GM12872 (cell line): ENCODE measurements at regions not wholly inside any gene's neighbourhood (a gene's known extent, or its start where the extent isn't known, plus 50 kb on each side); places are given as distances from the start of the nearest gene placed in this dataset.

Source experiments
- TF ChIP-seq, protein P1 (sequence below): IDR thresholded peaks from 3 replicates; pipeline ENCODE4 v1.5.1; 2011; ENCODE audit warnings: low read depth, mild to moderate bottlenecking, low read length, moderate library complexity; ENCODE audit not compliant: insufficient read depth

DNA sequence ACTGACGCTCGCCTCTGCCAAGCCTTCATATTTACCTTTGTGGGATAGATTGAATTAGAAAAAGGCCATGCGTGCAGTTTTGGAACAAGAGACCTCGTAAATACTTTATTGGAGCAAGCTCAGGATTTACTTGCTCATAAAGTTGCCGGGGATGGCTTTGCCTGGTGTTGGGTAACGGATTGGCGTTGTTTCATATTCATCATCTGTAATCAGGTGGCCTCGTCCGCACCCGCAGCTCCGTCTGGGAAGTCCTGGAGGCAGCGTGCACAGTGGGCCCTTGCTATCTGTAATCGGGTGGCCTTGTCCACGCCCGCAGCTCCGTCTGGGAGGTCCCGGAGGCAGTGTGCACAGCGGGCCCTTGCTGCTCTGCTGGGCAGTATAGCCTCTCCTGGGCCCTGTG lies 1209.3 kb downstream of the BRD1 start:
- TF ChIP-seq, protein P1, sequence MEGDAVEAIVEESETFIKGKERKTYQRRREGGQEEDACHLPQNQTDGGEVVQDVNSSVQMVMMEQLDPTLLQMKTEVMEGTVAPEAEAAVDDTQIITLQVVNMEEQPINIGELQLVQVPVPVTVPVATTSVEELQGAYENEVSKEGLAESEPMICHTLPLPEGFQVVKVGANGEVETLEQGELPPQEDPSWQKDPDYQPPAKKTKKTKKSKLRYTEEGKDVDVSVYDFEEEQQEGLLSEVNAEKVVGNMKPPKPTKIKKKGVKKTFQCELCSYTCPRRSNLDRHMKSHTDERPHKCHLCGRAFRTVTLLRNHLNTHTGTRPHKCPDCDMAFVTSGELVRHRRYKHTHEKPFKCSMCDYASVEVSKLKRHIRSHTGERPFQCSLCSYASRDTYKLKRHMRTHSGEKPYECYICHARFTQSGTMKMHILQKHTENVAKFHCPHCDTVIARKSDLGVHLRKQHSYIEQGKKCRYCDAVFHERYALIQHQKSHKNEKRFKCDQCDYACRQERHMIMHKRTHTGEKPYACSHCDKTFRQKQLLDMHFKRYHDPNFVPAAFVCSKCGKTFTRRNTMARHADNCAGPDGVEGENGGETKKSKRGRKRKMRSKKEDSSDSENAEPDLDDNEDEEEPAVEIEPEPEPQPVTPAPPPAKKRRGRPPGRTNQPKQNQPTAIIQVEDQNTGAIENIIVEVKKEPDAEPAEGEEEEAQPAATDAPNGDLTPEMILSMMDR: no peak

DNA sequence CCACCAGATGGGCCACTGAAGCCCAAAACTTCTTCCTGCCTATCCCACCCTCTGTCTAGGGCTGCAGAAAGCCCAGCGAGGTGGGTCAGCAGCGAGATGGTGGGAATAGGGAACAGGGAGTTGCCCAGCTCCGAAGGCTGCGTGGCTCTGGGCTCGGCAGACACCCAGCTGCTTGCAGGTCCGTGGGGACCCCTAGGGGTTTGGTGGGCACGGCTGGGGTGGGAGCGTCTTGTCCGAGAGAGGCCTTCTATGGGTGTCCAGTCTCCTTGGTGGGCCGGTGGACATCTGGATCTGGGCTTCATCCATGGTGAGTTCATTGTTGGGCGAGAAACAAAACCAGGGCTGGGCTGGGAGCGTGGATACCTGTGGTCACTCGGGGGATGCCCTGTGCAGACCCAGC lies 1211.0 kb downstream of the BRD1 start:
- TF ChIP-seq, protein P1: no peak

DNA sequence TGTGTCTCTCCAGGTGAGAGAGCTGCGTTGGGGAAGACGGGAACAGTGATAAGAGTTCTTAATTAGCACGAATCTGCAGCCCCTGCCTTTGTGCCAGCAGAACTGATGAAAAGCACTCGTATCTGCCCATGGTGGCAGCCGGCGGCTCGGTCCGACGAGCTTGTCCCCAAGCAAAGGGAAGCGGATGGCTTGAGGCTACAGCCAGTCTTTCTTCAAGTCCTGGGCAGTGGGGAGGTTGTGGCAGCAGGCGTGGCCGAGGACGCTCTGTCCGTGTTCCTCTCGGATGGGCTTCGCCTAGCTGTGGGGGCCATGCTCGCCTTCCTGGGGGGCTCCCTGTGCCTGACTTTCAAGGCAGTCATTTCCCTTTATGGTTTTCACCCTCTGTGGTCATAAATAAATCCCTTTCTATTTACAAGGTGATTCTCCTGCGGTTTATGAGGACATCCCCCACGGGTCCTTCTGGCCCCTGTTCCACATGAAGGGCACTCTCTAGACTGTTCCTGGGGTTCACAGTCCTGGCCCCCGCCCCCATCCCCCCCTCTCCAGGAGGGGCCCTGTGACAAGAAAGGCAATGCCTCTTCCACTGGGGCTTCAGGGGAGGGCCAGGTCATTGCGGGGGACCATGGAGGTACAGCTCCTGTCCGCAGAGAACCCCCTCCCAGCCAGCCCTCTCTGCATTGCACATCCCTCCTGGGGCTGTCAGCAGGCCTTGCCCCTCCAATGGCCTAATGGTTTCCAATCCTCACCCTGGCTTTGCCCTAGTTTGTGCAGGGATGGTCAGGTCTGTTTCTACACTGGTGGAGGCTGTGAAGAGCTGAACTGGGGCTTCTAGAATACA lies 1212.3 kb downstream of the BRD1 start:
- TF ChIP-seq, protein P1: no peak

DNA sequence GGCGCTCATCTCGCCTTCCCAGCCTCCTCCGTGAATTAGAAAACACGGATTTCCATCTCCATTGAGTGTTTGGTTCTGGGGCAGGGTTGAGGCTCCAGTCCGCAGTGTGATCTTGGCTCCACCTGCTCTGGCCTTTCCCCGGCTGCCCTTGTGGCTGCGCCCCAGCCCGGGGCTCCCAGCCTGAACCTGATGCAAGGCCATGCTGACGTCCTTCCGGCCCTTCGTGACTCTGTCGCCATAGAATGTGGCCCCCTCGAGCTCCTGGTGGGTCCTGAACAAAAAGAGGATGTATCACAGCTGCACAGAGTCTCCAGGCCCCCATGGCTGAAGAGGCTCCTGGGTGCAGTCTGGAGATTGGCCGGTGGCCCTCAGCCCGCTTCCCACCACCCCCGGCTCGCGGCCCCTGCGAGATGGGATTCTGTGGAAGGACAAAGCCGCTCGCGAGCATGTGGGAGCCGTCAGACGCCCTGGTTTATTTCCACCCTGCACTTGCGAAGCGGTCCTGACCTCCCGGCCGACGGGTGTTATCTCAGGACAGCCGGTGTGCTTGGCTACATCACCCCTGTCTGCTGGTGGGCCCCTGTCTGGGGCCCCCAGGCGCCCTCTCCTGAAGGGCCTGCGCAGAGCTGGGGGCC lies 1214.0 kb downstream of the BRD1 start:
- TF ChIP-seq, protein P1: no peak

DNA sequence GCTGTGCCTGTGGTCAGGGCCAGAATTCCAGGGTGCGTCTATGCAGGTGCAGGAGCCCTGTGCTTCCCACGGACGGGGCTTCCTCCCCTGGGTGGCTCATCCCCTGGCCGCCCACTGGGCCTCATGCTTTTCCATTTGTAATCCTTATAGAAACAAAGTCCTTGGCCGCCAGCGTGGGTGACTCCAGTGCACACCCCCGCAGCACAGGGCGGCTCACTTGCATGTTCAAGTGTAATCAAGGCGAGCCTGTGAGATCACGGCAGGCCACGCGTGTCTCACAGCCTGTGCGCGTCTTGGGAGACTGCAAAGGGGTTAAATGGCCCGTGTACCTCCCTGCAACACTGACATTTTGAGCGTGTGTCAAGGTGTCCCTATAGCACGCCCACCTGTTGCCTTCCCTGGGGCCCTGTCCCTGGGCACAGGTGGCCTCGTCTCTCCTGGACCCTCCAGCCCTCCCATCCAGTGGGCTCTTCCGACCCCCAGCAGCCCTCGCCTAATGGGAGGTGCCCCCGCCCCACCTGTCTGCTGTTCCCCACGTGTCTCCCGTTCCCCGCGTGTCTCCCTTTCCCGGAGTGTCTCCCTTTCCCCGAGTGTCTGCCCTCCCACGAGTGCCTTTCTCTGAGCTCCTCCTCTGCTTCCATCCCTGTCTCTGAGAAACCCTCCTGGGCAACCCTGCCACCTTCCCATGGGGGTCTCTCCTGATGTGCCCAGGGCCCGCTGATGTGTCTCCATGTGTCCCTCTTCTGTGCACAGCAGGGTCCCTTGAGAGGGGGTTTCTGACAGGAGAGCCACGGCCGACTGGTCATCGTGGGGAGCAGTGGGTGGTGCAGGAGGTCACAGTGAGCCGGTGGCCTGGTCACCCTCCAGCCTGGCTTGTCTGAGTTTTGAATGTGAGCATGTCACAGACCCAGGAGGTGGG lies 1215.3 kb downstream of the BRD1 start:
- TF ChIP-seq, protein P1: no peak

DNA sequence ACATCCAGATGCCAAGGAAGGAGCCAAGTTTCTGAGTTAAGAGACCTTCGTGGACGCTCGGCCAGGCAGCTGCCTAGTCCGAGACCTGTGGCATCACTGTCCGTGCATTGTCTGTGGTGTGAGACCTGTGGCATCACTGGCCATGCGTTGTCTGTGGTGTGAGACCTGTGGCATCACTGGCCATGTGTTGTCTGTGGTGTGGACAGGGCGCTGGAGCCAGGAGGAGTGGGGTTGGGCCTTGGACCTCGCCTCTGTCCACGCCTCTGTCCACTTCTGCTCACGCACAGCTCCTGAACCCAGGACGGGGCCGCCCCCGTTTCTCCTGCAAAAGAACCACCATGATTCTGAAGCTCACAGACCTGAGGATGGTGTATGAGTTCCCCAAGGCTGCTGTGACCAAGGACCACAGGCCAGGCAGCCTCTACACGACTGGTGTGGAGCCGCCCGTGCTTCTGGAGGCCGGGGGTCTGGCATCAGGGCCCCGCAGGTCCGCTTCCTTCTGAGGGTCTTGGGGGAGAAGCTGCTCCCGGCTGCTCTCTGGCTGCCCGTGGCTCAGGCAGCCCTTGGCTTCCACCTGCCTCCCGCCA lies 1218.3 kb downstream of the BRD1 start:
- TF ChIP-seq, protein P1: no peak
